ENCODE measurements at regions not wholly inside any gene's neighbourhood (a gene's known extent, or its start where the extent isn't known, plus 50 kb on each side); places are given as distances from the start of the nearest gene placed in this dataset.

- no peak for DNase-seq (ENCODE audit: low spot score)
- no peak overlapping the region for H3K4me2 ChIP-seq
- no peaks in the 10 kb centered on the region for H3K9me3 ChIP-seq (ENCODE audit: low read depth)
- Mint-ChIP-seq H3K9me3 (no peaks in the 10 kb centered on the region), H3K4me1 (no peaks in the 10 kb centered on the region), H3K27me3 (ENCODE audit: insufficient read depth, low read depth) (peaks cover 2% of the 10 kb centered on the region), H3K27ac (no peak overlapping the region), H3K36me3 (no peaks in the 10 kb centered on the region), H3K4me3 (no peak overlapping the region)
- H3K79me2 ChIP-seq (ENCODE audit: low read depth) = no peaks in the 10 kb centered on the region
- H3F3A ChIP-seq (ENCODE audit: low read depth) = no peaks in the 10 kb centered on the region
- H3K4me3 ChIP-seq = no peak overlapping the region
- no peak overlapping the region for H2AFZ ChIP-seq (replicated peaks)
- TF ChIP-seq EZH2phosphoT487 (IDR thresholded peaks at IDR 0.05) (no peak), CTCF (IDR thresholded peaks at IDR 0.05) (no peak)
- no peaks in the 10 kb centered on the region for H4K20me1 ChIP-seq (ENCODE audit: low read depth)
- no peak overlapping the region for H3K27ac ChIP-seq
- no peaks in the 10 kb centered on the region for H3K27me3 ChIP-seq
- H3K36me3 ChIP-seq = no peaks in the 10 kb centered on the region
- no peaks in the 10 kb centered on the region for H3K4me1 ChIP-seq
- no peak overlapping the region for H3K9ac ChIP-seq
These were observed 150.9 kb upstream of the MBL2 start for GRCh38 chr10:52923520-52923919.

- H4K20me1 ChIP-seq (ENCODE audit: low read depth) = no peaks in the 10 kb centered on the region
- H3K27ac Mint-ChIP-seq = no peak overlapping the region
- no peak overlapping the region for H3K9ac ChIP-seq
- H3K27me3 Mint-ChIP-seq (ENCODE audit: insufficient read depth, low read depth) = no peaks in the 10 kb centered on the region
- H3K4me3 ChIP-seq = no peak overlapping the region
- no peaks in the 10 kb centered on the region for H3K9me3 Mint-ChIP-seq
- no peaks in the 10 kb centered on the region for H3K4me1 Mint-ChIP-seq
- DNase-seq (ENCODE audit: low spot score) = no peak
- H2AFZ ChIP-seq (replicated peaks) = peak overlapping the region; percentile 26
- H3K4me1 ChIP-seq = no peaks in the 10 kb centered on the region
- H3K27me3 ChIP-seq = no peaks in the 10 kb centered on the region
- H3K4me3 Mint-ChIP-seq = no peak overlapping the region
- no peaks in the 10 kb centered on the region for H3K36me3 Mint-ChIP-seq
- no peaks in the 10 kb centered on the region for H3K79me2 ChIP-seq (ENCODE audit: low read depth)
- no peak overlapping the region for H3K4me2 ChIP-seq
- no peaks in the 10 kb centered on the region for H3K9me3 ChIP-seq (ENCODE audit: low read depth)
- TF ChIP-seq EZH2 (IDR thresholded peaks at IDR 0.05) (no peak), EZH2phosphoT487 (IDR thresholded peaks at IDR 0.05) (no peak), CTCF (IDR thresholded peaks at IDR 0.05) (no peak)
- no peaks in the 10 kb centered on the region for H3K36me3 ChIP-seq
- H3F3A ChIP-seq (ENCODE audit: low read depth) = no peaks in the 10 kb centered on the region
- no peak overlapping the region for H3K27ac ChIP-seq
These were observed 146.2 kb upstream of the MBL2 start for GRCh38 chr10:52918714-52919305.

GRCh38 chr10:52915391-52915790 lies 142.8 kb upstream of the MBL2 start:
- Histone ChIP-seq H3K9me3 (ENCODE audit: low read depth) (no peaks in the 10 kb centered on the region), H3K4me1 (no peaks in the 10 kb centered on the region), H3K9ac (no peak overlapping the region), H3F3A (ENCODE audit: low read depth) (no peaks in the 10 kb centered on the region), H4K20me1 (ENCODE audit: low read depth) (no peaks in the 10 kb centered on the region), H3K79me2 (ENCODE audit: low read depth) (no peaks in the 10 kb centered on the region), H3K4me2 (no peak overlapping the region), H3K4me3 (no peak overlapping the region), H3K27me3 (no peaks in the 10 kb centered on the region), H3K27ac (no peak overlapping the region), H2AFZ (replicated peaks) (no peak overlapping the region), H3K36me3 (no peaks in the 10 kb centered on the region)
- H3K9me3 Mint-ChIP-seq = no peaks in the 10 kb centered on the region
- H3K4me1 Mint-ChIP-seq = no peaks in the 10 kb centered on the region
- DNase-seq (ENCODE audit: low spot score) = no peak
- H3K27me3 Mint-ChIP-seq (ENCODE audit: insufficient read depth, low read depth) = no peaks in the 10 kb centered on the region
- H3K27ac Mint-ChIP-seq = no peak overlapping the region
- no peak overlapping the region for H3K4me3 Mint-ChIP-seq
- no peaks in the 10 kb centered on the region for H3K36me3 Mint-ChIP-seq
- no peak for TF ChIP-seq EZH2phosphoT487 (IDR thresholded peaks at IDR 0.05)
- TF ChIP-seq EZH2 (IDR thresholded peaks at IDR 0.05) = no peak
- no peak for TF ChIP-seq CTCF (IDR thresholded peaks at IDR 0.05)
